ENCODE measurements at regions not wholly inside any gene's neighbourhood (a gene's known extent, or its start where the extent isn't known, plus 50 kb on each side); places are given as distances from the start of the nearest gene placed in this dataset.

DNA sequence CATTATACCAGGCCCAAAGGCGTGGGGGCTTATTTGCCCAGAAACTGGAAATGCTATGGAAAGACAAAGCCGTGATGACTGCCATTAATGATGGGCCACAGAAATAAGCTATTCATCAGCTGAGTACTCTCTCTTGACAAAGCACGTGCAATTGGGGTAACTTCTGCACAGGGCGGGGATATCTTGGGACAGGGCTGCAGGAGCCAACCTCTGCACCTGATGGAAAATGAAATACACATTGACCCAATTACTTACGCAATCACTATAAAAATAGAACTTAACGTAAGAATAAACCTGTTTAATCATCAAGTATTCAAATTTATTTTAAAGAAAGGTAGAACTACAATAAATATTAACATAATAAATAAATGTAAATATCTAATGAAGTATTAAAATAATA is 180.1 kb upstream of the NTF3 start:
- Histone ChIP-seq H4K20me1 (replicated peaks; ENCODE audit: control insufficient read depth, extremely low read depth, insufficient read depth, low read length) (no peaks in the 10 kb centered on the region), H3K4me2 (ENCODE audit: insufficient read depth, low read length) (no peak overlapping the region), H3K9ac (replicated peaks; ENCODE audit: extremely low read depth, insufficient read depth, low read length) (no peak overlapping the region), H3K36me3 (ENCODE audit: control insufficient read depth in 2 of 2, extremely low read depth in 1 of 2, insufficient read depth in 2 of 2, low read length in 2 of 2) (no peaks in the 10 kb centered on the region), H3K27ac (ENCODE audit: insufficient read depth, low read depth, low read length) (no peak overlapping the region), H3K9me1 (replicated peaks; ENCODE audit: control insufficient read depth, extremely low read depth, insufficient read depth, low read length) (no peaks in the 10 kb centered on the region), H3K9me3 (replicated peaks; ENCODE audit: control insufficient read depth, insufficient read depth, low read length) (no peaks in the 10 kb centered on the region), H2AFZ (ENCODE audit: low read depth, low read length) (no peak overlapping the region), H3K4me3 (replicated peaks in 1 of 3; ENCODE audit: insufficient read depth in 1 of 3, low read depth in 1 of 3, low read length in 3 of 3) (no peak overlapping the region), H3K27me3 (ENCODE audit: control insufficient read depth in 2 of 2, insufficient read depth in 2 of 2, low read length in 2 of 2) (no peaks in the 10 kb centered on the region), H3K4me1 (ENCODE audit: control insufficient read depth, extremely low read depth, insufficient read depth, low read length) (no peaks in the 10 kb centered on the region), H3K79me2 (ENCODE audit: control insufficient read depth, insufficient read depth, low read length) (no peaks in the 10 kb centered on the region)
- CTCF ChIA-PET: interaction anchor here (0.6 kb wide), 1 partner anchor 41 kb away, joined by 3 read pairs; no protein-coding TSS in a partner anchor
- intact Hi-C loops (cut with micrococcal nuclease) (no loop called here), dilution Hi-C loops (cut with MboI; ENCODE audit: extremely low pct_ligation_motif_present, low sequenced_read_pairs) (no loop called here)
- BruUV-seq (replicated peaks): no TSS peak
- FAIRE-seq (no peak), DNase-seq (ENCODE audit: low read depth, low spot score) (no peak)
- TF ChIP-seq POLR2AphosphoS5 (IDR thresholded peaks at IDR 0.05; ENCODE audit: insufficient read depth, low read depth, low read length): no peak
- TF ChIP-seq, protein P1, sequence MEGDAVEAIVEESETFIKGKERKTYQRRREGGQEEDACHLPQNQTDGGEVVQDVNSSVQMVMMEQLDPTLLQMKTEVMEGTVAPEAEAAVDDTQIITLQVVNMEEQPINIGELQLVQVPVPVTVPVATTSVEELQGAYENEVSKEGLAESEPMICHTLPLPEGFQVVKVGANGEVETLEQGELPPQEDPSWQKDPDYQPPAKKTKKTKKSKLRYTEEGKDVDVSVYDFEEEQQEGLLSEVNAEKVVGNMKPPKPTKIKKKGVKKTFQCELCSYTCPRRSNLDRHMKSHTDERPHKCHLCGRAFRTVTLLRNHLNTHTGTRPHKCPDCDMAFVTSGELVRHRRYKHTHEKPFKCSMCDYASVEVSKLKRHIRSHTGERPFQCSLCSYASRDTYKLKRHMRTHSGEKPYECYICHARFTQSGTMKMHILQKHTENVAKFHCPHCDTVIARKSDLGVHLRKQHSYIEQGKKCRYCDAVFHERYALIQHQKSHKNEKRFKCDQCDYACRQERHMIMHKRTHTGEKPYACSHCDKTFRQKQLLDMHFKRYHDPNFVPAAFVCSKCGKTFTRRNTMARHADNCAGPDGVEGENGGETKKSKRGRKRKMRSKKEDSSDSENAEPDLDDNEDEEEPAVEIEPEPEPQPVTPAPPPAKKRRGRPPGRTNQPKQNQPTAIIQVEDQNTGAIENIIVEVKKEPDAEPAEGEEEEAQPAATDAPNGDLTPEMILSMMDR (IDR thresholded peaks at IDR 0.05; ENCODE audit: extremely low read depth in 1 of 2, insufficient read depth in 1 of 2, low read depth in 1 of 2, low read length in 2 of 2): no peak
- no peak for TF ChIP-seq JUN (IDR thresholded peaks at IDR 0.05; ENCODE audit: borderline replicate concordance, insufficient read depth, insufficient read length, low read depth)
- no peak for TF ChIP-seq EZH2 (IDR thresholded peaks at IDR 0.05; ENCODE audit: borderline replicate concordance, low read depth, low read length, severe bottlenecking)
- TF ChIP-seq GATA2 (IDR thresholded peaks at IDR 0.05; ENCODE audit: insufficient read depth, insufficient read length, low read depth, low read length): no peak
- TF ChIP-seq, protein P2, sequence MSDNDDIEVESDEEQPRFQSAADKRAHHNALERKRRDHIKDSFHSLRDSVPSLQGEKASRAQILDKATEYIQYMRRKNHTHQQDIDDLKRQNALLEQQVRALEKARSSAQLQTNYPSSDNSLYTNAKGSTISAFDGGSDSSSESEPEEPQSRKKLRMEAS (IDR thresholded peaks at IDR 0.05; ENCODE audit: insufficient read depth, insufficient read length): no peak
- POLR2A ChIA-PET: no interaction called here

Measured in endothelial cell of umbilical vein (primary cell).